Left ventricle myocardium superior (tissue), 1 donor: ENCODE measurements at regions not wholly inside any gene's neighbourhood (a gene's known extent, or its start where the extent isn't known, plus 50 kb on each side); places are given as distances from the start of the nearest gene placed in this dataset.
"Not testable (repeated sequence)": the region's sequence is repeated elsewhere in the genome, so short reads cannot be mapped to it uniquely, and the experiment has no call there.

ENCODE experiments used
- ATAC-seq: fragments of 200-7000 bp; cut with Tn5 transposase; one replicate; pipeline ENCODE4 v1.9.1; 2020; ENCODE audit warnings: mild to moderate bottlenecking, moderate library complexity
- DNase-seq: peaks from one replicate; pipeline ENCODE4 v3.0.0-alpha.2; 2020
- intact Hi-C: fragments of 100-400 bp; cut with micrococcal nuclease; formaldehyde crosslinking; loops from one replicate; pipeline ENCODE4 v1.11.0; 2022
- donor health status: DM: no; HTN: yes; CAD: no; lungs with severe emphysema.

DNA sequence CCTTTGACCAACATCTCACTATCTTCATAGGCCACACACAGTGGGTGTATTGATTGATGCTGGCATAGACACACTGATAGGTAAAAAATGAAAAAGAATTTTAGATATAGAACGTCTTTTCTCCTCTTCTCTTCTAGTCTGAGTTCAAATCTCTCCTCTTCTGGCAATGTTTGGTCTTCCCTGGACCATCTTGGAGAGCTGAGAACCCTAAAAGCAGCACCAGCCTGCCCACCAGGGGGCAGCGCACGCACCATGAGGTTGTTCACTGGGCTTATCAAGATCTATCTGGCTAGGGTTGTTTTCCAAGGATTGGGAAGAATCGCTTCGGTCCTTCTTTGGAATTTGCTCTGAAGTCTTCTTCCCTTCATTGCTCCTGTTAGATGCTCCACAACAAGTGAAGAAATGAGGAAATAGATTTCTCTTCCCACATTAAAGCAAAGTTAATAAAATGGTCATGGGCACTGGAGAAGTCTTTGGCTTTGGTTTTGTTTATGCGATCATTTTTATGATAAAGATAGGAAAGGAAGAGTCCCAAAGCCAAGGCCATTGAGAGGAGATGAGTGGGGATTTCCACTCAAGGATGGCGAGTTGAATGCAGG is 104.0 kb upstream of the OLIG2 start:
- ATAC-seq, result no peak
- intact Hi-C loops, result no loop called here

DNA sequence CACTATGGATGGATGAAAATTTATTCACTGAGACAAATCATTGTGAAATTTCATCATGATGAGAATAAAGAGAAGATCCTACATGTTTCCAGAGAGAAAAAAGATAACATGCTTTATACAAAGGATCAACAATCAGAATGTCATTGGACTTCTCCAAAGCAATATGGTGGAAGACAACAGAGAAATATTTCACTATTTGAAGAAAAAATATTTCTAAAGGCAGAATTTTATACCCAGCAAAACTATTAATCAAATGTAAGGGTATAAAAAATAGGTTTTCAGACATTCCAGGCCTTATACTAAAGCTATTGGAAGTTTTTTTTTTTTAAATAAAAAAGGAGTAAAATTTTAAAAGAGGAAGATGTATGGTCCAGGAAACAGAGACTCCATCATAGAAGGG is 100.6 kb upstream of the OLIG2 start:
- ATAC-seq (no peak), DNase-seq (no peak)
- intact Hi-C loops, result no loop called here

More for the DNA sequence above, 104.0 kb upstream of the OLIG2 start:
- DNase-seq, result peak; percentile 45

DNA sequence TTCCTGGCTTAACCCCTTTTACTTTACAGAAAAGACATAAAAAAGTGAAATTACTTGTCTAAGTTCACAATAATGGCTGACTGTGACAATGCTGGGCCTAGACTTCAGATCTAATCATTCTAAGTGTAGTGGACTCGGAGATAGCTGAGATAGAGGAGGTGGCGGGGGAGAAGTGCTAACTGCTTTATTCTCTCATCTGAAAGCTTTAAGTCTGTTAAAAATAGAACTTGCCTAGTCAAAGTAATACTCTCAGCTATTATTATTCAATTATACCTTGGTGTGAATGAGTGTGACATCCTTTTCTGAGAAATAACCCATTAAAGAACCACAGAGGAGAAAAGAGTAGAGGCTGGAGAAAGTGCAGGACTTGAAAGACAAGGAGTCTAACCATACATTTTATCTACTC is 96.1 kb upstream of the OLIG2 start:
- ATAC-seq (no peak), DNase-seq (no peak)
- intact Hi-C loops, result no loop called here

DNA sequence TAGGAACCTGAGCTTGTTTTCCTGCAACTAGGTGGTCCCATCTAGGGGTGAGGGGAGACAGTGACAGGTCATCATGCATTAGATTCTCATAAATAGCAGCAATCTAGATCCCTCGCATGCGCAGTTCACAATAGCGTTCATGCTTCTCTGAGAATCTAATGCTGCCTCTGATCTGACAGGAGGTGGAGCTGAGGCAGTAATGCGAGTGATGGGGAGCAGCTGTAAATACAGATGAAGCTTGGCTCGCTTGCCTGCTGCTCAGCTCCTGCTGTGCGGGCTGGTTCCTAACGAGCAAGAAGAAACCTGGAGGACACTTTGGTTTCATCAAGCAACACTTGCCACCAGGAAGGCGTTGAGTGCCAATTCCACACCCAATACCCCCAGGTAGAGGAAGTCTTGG is 95.1 kb upstream of the OLIG2 start:
- DNase-seq (no peak), ATAC-seq (no peak)
- intact Hi-C loops, result no loop called here

DNA sequence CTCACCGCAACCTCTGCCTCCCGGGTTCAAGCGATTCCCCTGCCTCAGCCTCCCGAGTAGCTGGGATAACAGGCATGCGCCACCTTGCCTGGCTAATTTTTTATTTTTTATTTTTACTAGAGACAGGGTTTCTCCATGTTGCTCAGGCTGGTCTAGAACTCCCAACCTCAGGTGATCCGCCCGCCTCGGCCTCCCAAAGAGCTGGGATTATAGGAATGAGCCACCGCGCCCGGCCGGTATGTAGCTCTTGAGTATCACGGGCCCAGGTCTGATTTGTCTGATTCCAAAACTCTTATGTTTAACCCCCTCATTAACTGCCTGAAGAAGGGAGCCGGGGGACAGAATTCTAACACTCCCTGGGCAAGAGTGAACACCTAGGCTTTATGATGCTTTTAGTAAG is 91.7 kb upstream of the OLIG2 start:
- DNase-seq, ATAC-seq, intact Hi-C loops: not testable (repeated sequence)

DNA sequence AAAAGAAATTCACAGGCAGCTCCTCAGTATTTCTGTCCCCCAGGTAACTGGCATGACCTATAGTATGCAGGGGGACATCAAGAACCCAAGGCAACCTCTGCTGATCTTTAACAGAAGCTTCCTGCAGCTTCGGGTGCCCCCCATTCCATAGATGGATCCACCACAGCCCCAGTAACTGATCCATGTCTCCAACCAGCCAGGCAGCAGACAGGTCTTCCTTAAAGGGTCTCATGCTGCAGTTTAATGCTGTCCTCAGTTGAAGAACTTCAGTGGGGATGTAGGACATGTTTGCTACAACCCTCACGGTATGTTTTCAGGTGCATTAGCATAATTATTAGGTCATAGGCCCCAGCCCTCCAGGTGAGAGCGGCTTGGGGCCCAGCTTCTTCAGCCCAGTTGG is 90.9 kb upstream of the OLIG2 start:
- DNase-seq (no peak), ATAC-seq (no peak)
- intact Hi-C loops, result no loop called here

DNA sequence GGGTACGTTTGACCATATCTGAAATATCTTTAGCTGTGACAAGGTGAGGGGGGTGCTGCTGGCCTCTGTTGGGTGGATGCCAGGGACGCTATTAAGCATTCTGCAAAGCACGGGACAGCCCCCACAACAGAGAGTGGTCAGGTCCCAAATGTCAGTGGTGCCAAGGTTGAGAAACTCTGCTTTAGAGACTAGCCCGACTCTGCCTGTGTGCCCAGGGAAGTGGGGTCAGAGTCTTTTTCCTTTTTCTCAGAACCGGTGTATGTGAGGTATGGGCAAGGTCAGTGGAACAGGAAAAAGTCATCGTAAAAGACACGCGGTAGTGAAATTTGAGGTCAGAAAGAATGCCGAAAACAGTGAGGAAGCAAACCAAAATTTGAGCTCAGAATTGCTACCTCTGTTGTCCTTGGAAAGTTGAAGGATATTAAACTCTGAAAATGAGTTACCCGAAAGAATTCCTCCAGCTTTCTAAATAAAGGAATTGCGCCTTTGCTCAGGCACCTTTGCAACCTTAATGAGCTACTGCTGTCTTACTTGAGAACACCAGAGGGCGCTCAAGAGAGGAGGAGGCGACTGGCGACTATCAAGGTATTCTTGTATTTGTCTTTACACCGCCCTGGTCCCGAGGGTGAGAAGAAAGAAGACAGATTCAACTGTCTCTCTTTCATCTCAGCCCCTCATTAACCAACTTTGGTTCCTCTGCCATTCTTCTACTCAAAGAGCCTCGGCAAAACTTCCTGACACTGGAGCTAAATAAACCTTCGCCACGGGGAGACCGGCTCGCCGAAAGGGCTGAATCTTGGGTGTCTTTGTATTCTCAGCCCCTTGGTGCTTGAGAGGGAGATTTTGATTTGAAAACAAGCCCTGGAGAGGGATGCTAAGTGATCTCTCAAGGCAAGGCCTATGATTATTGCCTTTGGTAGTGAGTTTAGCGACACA is 85.4 kb upstream of the OLIG2 start:
- intact Hi-C loops, result loop anchor here (10.0 kb wide), 1 partner anchor 254 kb away; no protein-coding TSS in a partner anchor
- DNase-seq (no peak), ATAC-seq (peak; percentile 65)

DNA sequence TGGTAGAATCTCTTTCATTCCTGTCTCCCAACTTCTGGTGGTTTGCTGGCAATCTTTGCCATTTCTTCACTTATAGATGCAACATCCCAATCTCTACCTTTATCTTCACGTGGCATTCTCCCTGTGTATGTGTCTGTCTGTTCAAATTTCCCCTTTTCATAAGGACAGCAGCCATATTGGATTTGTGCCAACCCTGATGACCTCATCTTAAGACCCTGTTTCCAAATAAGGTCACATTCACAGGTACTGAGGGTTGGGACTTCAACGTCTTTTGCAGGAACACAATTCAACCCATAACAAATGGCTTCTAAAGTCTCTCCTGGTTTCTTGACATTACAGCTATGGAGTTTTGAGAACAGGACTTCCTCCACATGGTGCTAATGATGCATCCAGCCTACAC is 84.5 kb upstream of the OLIG2 start:
- no peak for DNase-seq
- ATAC-seq, result no peak
- intact Hi-C loops, result loop anchor here (10.0 kb wide), 1 partner anchor 254 kb away; no protein-coding TSS in a partner anchor

DNA sequence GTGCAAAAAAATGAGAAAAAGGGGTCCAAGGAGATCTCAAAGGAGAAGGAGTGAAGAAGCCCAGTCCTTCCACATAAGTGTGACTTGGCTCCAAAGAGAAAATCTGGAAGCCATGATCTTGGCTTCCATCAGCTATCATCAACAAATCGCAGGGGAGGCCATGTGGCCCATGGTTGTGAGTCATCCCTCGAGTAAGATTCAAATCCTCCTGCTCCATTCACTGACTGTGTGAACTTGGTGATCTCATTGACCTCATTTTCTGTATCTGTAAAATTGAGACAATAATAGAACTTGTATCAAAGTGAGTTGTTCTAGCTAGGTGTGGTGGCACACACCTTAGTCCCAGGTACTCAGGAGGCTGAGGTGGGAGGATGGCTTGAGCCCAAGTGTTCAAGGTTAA is 79.1 kb upstream of the OLIG2 start:
- intact Hi-C loops, result loop anchor here (10.0 kb wide), 1 partner anchor 248 kb away; no protein-coding TSS in a partner anchor
- no peak for ATAC-seq
- no peak for DNase-seq

DNA sequence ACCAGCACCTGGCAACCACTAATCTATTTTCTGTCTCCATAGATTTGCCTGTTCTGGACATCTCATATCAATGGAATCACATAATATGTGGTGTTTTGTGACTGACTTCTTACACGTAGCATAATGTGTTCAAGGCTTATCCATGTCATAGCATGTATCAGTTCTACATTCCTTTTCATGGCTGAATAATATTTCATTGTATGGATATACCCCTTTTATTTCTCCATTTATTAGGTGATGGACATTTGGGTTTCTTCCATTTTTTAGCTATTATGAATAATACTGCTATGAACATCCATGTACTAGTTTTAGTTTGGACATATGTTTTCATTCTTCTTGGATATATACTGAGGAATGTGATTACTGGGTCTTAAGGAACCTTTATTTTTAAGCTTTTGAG is 78.0 kb upstream of the OLIG2 start:
- intact Hi-C loops, result loop anchor here (10.0 kb wide), 1 partner anchor 247 kb away; no protein-coding TSS in a partner anchor
- no peak for ATAC-seq
- DNase-seq, result no peak

DNA sequence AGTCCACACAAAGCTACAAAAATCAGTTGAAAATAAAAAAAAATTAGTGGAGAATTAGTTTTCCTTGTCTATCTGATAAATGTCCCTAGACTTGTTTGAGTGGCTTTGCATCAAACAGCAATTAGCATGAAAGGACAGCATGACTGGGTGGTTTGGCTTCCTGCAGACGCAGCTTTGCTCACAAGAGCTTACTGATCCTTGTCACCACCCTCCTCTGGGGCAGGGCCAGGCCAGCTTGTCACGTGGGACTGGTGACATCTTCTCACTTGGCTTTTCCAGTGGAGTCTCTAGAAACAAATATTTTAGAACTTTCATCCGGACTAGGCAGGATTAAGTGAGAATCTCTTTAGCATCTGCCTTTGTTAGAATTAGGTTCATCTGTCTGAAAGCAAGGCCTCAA is 76.0 kb upstream of the OLIG2 start:
- ATAC-seq, result no peak

DNA sequence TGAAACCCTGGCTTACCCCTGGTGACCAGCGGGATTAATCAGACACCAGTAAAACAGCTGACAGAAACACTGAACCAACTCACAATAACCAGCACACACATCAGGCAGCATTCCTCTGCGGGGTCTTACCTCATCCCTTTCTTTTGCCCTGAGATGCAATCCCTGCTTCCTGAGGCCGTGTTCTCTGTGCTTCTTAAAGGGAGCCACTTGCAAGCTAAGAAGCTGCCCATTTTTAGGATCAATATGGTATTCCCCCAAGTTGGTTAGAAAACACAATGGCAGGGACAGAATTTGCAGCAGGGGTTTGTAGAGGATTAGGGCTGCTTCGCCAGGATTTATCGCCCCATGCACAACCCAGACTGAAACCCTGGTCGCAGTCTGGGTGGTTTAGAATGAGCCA is 74.7 kb upstream of the OLIG2 start:
- ATAC-seq (no peak), DNase-seq (no peak)
- intact Hi-C loops, result no loop called here

More for the DNA sequence above, 76.0 kb upstream of the OLIG2 start:
- DNase-seq, result no peak
- intact Hi-C loops, result loop anchor here (10.0 kb wide), 1 partner anchor 245 kb away; no protein-coding TSS in a partner anchor

DNA sequence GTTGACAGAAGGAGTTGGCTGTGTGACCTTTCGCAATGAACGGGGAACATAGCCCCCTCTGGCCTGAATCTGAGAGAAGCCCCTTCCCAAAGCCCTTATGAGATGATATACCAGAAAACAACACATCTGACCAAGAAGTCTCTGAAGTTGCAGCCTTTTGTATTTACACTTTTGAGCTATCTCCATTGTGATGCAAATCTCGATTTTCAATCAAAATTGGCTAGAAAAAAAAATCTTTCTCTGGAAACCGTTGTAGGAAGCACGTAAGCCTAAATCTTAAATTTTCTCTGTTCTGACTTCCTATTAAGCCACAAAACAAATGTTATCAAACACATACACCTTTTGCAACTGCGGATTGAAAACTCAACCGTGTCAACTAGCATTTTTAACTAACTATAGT is 71.4 kb upstream of the OLIG2 start:
- DNase-seq, result no peak
- no peak for ATAC-seq
- intact Hi-C loops, result no loop called here

DNA sequence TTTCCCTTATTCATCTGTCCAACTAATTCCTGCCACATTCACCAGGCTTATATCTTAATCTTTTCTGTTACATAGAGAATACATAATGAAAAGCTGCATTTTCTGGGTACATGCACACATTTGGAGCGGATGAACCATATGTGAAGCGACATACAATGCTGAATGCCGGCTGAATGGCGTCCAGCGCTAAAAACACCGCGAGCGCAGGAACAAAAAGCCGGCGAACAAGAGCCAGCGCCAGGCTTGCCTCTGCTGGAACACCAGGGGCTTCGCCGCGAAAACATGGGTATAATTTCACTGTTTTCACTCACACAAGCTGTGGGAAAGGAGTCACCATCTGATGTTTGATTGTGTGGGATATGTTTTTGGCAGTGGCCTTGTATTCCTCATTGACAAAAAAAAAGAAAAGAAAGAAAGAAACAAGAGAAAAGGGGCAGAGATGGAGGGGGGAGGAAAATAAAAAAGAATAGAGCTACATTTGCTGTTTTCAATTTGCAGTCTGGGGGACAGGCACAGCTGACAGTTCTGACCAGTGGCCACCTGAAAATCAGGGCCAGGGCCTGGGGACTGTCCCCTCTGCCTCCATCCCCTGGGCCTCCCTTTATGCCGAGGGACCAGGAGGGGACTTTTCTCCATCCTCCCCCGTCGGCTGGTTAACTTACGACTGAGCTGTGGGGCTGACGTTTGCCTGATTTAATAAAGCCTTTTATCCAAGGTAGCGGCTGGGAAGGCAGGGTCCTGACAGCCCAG is 70.2 kb upstream of the OLIG2 start:
- DNase-seq (no peak), ATAC-seq (no peak)
- intact Hi-C loops, result no loop called here

DNA sequence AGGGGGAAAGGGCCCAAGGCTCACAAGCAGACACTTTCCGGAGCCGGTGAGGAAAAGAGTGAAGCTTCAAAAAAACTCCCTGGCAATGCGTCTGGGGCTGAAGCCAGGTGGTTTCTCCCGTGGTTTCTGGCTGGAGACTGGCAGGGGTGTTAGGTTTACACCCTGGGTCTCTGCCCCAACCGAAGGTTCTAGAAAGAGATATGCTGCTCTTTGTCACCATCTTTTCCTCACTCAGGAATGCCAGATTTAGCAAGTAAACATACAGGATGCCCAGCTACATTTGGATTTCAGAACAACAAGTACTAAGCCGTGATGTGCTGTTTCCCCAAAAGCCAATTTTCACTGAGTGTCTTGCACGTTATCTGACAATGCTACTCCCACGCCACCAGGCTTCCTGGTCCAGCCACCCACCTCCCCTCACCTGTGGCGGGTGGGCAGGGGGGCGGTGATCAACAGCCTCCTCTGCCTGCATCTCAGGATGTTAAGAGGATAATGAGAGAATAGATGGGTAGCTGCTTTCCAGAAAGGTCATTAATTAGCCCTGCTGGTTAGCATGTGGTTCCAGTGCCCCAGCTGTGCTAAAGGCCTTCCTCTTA is 69.6 kb upstream of the OLIG2 start:
- DNase-seq, result no peak
- intact Hi-C loops, result no loop called here
- no peak for ATAC-seq

DNA sequence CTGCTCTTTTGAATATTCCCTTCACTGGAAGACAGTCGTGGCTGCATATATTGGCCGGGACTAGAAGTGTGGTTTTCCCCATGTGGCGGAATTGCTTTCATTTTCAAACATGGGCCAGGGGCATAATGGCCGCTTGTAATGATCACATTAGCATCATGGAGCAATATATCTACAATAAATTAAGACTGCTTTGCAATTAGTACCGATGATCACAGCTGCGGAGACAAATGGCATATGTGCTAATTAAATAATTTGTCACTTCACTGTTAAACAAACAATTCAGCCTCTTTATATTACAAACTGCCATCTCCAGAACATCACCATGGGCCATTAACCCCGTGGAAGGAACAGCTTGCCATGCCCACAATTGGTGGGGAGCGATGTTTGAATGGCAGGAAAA is 68.2 kb upstream of the OLIG2 start:
- ATAC-seq, result no peak
- intact Hi-C loops, result no loop called here

DNA sequence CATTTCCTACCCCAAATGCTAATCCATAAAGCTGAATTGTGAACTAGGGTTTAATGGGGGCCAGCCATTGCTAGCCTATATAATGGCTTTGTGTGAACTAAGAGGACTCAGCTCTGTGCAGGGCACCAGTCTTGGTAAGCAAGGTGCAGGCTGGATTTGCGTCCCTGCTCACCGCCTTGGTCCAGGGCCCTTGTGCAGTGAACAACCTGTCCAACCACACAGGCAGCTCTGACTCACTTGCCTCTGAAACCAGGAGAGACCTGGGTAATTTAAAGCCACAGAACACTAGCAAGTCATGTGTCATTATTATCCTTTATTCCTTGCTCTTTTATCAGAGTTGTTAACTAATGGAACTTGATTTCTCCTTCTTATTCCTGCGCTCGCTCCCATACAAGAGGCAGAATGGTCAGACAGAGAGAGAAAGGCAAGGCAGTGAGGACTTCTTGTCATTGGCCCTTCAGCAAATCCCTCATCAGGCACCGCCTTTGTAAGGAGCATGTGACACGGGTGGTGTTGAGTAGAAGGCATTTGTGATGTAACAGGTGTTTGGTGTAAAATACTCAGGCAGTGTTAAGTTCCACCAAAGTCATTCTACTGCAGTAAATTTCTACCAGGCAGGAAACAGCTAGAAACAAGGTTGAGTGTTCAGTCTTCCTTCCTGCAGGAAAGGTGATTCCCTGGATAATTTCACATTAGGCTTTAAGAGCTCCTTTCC is 67.3 kb upstream of the OLIG2 start:
- intact Hi-C loops, result no loop called here

More for the DNA sequence above, 68.2 kb upstream of the OLIG2 start:
- no peak for DNase-seq

DNA sequence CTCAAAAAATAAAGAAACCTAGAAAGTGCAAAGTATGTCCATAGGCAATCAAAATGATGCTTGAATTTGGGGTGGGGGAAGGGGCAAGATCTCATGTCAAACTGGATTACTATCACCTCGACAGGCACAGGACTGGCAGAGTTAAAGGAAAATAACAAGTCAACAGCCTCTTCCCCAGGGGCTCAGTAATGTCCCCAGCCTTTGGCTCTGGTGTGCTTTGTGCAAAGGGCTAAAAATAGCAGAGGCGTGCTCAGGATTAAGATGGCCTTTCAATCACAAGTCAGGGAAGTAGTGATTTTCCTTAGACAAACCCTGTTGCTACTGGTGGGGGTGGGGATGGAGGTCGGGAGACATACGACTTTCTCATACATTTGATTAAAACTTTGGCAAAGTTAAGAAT is 63.5 kb upstream of the OLIG2 start:
- DNase-seq (no peak), ATAC-seq (peak; percentile 22)
- intact Hi-C loops, result no loop called here

More for the DNA sequence above, 67.3 kb upstream of the OLIG2 start:
- no peak for ATAC-seq
- DNase-seq, result no peak
